Fibroblast of lung (primary cell): ENCODE measurements at regions not wholly inside any gene's neighbourhood (a gene's known extent, or its start where the extent isn't known, plus 50 kb on each side); places are given as distances from the start of the nearest gene placed in this dataset.

ENCODE experiments used
- DNase-seq, 2 donors: peaks; one replicate each; pipeline versions ENCODE4 v3.0.0 to v3.0.0-alpha.2; 2010; ENCODE audit warnings: low read depth in 2 of 2
- H2AFZ ChIP-seq: 2 replicates; pipeline ENCODE4 v1.5.1; 2012; ENCODE audit warnings: low read length, control low read depth, inconsistent platforms
- H3K27ac ChIP-seq: 2 replicates; pipeline ENCODE4 v1.5.1; 2011; ENCODE audit warnings: low read length, control low read depth; ENCODE audit not compliant: insufficient read depth
- H3K27me3 ChIP-seq: 2 replicates; pipeline ENCODE4 v1.5.1; 2011; ENCODE audit warnings: mild to moderate bottlenecking, low read length; ENCODE audit not compliant: control insufficient read depth, insufficient read depth
- H3K36me3 ChIP-seq: 2 replicates; pipeline ENCODE4 v1.5.1; 2011; ENCODE audit warnings: low read length; ENCODE audit not compliant: control insufficient read depth, insufficient read depth
- H3K4me1 ChIP-seq: 2 replicates; pipeline ENCODE4 v1.5.1; 2011; ENCODE audit warnings: low read length; ENCODE audit not compliant: control insufficient read depth, insufficient read depth; ENCODE audit errors: extremely low read depth
- H3K4me2 ChIP-seq: 2 replicates; pipeline ENCODE4 v1.5.1; 2011; ENCODE audit warnings: low read length, control low read depth; ENCODE audit not compliant: insufficient read depth; ENCODE audit errors: extremely low read depth
- H3K4me3 ChIP-seq, 4 experiments: fragments of 200-600 bp in 1 of 4; sonication (generic) in 1 of 4; replicated peaks in 1 of 4; 2 replicates each; pipeline ENCODE4 v1.5.1; 2011 to 2016; ENCODE audit warnings: low read length in 4 of 4, low read depth in 3 of 4, mild to moderate bottlenecking in 3 of 4, control low read depth in 2 of 4, inconsistent platforms in 1 of 4, mixed read lengths in 1 of 4; ENCODE audit not compliant: insufficient read depth in 1 of 4; ENCODE audit errors: control extremely low read depth in 1 of 4
- H3K79me2 ChIP-seq: 2 replicates; pipeline ENCODE4 v1.5.1; 2012; ENCODE audit warnings: mild to moderate bottlenecking, low read length, inconsistent platforms; ENCODE audit not compliant: control insufficient read depth, insufficient read depth
- H3K9ac ChIP-seq: 2 replicates; pipeline ENCODE4 v1.5.1; 2011; ENCODE audit warnings: mild to moderate bottlenecking, low read length, control low read depth; ENCODE audit not compliant: insufficient read depth
- H3K9me3 ChIP-seq: 2 replicates; pipeline ENCODE4 v1.5.1; 2012; ENCODE audit warnings: low read depth, low read length; ENCODE audit not compliant: control insufficient read depth, insufficient read depth
- H4K20me1 ChIP-seq: 2 replicates; pipeline ENCODE4 v1.5.1; 2011; ENCODE audit warnings: low read length; ENCODE audit not compliant: control insufficient read depth, insufficient read depth; ENCODE audit errors: extremely low read depth
- EZH2 ChIP-seq: IDR thresholded peaks from 2 replicates; pipeline ENCODE4 v1.5.1; 2012; ENCODE audit warnings: low read length, control low read depth, mild to moderate bottlenecking; ENCODE audit errors: missing control alignments
- TF ChIP-seq, protein P1 (sequence below), 2 donors: IDR thresholded peaks in 1 of 2; conservative IDR thresholded peaks in 1 of 2; 1 replicate in 1 of 2; 2 replicates in 1 of 2; pipeline ENCODE4 v1.5.1; 2011 to 2012; ENCODE audit warnings: low read length in 2 of 2, control low read depth in 1 of 2, inconsistent platforms in 1 of 2, low read depth in 1 of 2, mild to moderate bottlenecking in 1 of 2

- Histone ChIP-seq H3K9ac (no peak overlapping the region), H3K9me3 (no peaks in the 10 kb centered on the region), H3K36me3 (no peaks in the 10 kb centered on the region), H3K4me3 (no peak overlapping the region), H4K20me1 (no peaks in the 10 kb centered on the region), H3K27ac (no peak overlapping the region), H2AFZ (no peak overlapping the region), H3K4me1 (no peaks in the 10 kb centered on the region), H3K79me2 (no peaks in the 10 kb centered on the region), H3K27me3 (no peaks in the 10 kb centered on the region), H3K4me2 (no peak overlapping the region)
- DNase-seq = no peak
- TF ChIP-seq EZH2 = no peak
- TF ChIP-seq, protein P1, sequence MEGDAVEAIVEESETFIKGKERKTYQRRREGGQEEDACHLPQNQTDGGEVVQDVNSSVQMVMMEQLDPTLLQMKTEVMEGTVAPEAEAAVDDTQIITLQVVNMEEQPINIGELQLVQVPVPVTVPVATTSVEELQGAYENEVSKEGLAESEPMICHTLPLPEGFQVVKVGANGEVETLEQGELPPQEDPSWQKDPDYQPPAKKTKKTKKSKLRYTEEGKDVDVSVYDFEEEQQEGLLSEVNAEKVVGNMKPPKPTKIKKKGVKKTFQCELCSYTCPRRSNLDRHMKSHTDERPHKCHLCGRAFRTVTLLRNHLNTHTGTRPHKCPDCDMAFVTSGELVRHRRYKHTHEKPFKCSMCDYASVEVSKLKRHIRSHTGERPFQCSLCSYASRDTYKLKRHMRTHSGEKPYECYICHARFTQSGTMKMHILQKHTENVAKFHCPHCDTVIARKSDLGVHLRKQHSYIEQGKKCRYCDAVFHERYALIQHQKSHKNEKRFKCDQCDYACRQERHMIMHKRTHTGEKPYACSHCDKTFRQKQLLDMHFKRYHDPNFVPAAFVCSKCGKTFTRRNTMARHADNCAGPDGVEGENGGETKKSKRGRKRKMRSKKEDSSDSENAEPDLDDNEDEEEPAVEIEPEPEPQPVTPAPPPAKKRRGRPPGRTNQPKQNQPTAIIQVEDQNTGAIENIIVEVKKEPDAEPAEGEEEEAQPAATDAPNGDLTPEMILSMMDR (conservative IDR thresholded peaks at IDR 0.05 in 1 of 2, IDR thresholded peaks at IDR 0.05 in 1 of 2; ENCODE audit: low read depth in 1 of 2, low read length in 2 of 2) = no peak
These were observed 264.0 kb upstream of the AGTR1 start for GRCh38 chr3:148433665-148434064.

GRCh38 chr3:148435534-148435933 lies 262.2 kb upstream of the AGTR1 start:
- H3K36me3 ChIP-seq = no peaks in the 10 kb centered on the region
- H3K4me3 ChIP-seq = no peak overlapping the region
- H3K27me3 ChIP-seq = no peaks in the 10 kb centered on the region
- DNase-seq = no peak
- TF ChIP-seq, protein P1 (conservative IDR thresholded peaks at IDR 0.05 in 1 of 2, IDR thresholded peaks at IDR 0.05 in 1 of 2; ENCODE audit: low read depth in 1 of 2, low read length in 2 of 2) = no peak
- TF ChIP-seq EZH2 = no peak
- no peaks in the 10 kb centered on the region for H3K79me2 ChIP-seq
- no peak overlapping the region for H3K27ac ChIP-seq
- H3K9ac ChIP-seq = no peak overlapping the region
- no peaks in the 10 kb centered on the region for H3K4me1 ChIP-seq
- no peak overlapping the region for H2AFZ ChIP-seq
- no peaks in the 10 kb centered on the region for H3K9me3 ChIP-seq
- H3K4me2 ChIP-seq = no peak overlapping the region
- H4K20me1 ChIP-seq = no peaks in the 10 kb centered on the region

- H3K27me3 ChIP-seq = no peaks in the 10 kb centered on the region
- H2AFZ ChIP-seq = peak overlapping the region; percentile 35
These were observed 258.4 kb upstream of the AGTR1 start for GRCh38 chr3:148439254-148439822.

More at GRCh38 chr3:148439254-148439822, 258.4 kb upstream of the AGTR1 start:
- no peak for DNase-seq
- Histone ChIP-seq H3K4me2 (no peak overlapping the region), H3K4me1 (no peaks in the 10 kb centered on the region), H3K9ac (no peak overlapping the region), H3K79me2 (no peaks in the 10 kb centered on the region), H3K36me3 (no peaks in the 10 kb centered on the region), H3K27ac (no peak overlapping the region), H3K9me3 (no peaks in the 10 kb centered on the region), H3K4me3 (no peak overlapping the region), H4K20me1 (no peaks in the 10 kb centered on the region)
- no peak for TF ChIP-seq EZH2
- TF ChIP-seq, protein P1 (conservative IDR thresholded peaks at IDR 0.05 in 1 of 2, IDR thresholded peaks at IDR 0.05 in 1 of 2; ENCODE audit: low read depth in 1 of 2, low read length in 2 of 2) = no peak
